ENCODE measurements at regions not wholly inside any gene's neighbourhood (a gene's known extent, or its start where the extent isn't known, plus 50 kb on each side); places are given as distances from the start of the nearest gene placed in this dataset.

DNA sequence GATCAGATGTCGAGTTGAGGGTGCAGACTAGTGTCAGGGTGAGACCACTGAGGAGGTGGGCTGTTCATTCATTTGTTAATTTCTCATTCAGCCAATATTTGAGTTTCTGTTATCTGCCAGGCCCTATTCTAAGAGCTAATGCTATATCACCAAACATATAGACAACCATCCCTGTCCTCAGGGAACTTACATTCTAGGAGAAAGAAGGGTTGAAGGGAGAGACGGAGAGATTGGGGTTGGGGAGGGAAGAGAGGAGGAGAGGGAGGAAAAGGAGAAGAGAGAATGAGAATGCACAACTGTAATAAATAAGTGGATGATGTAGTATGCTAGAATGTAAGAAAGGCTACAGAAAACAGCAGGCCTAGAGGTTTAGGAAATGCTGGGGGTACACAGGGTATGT lies 129.9 kb upstream of the PITX1 start:
- no peak for TF ChIP-seq CTCF (IDR thresholded peaks at IDR 0.05; ENCODE audit: borderline replicate concordance, extremely low read depth, low read length, poor library complexity, severe bottlenecking)
- no peak for TF ChIP-seq EZH2 (IDR thresholded peaks at IDR 0.05; ENCODE audit: borderline replicate concordance, low read depth, low read length, severe bottlenecking)
